GM21528 (cell line): ENCODE measurements at regions not wholly inside any gene's neighbourhood (a gene's known extent, or its start where the extent isn't known, plus 50 kb on each side); places are given as distances from the start of the nearest gene placed in this dataset.

ENCODE experiments used
- ATAC-seq: cut with Tn5 transposase; IDR thresholded peaks from one replicate; pipeline ENCODE4 v1.9.1; 2021; ENCODE audit warnings: mild to moderate bottlenecking, moderate library complexity; ENCODE audit not compliant: unreplicated experiment, low FRiP score

DNA sequence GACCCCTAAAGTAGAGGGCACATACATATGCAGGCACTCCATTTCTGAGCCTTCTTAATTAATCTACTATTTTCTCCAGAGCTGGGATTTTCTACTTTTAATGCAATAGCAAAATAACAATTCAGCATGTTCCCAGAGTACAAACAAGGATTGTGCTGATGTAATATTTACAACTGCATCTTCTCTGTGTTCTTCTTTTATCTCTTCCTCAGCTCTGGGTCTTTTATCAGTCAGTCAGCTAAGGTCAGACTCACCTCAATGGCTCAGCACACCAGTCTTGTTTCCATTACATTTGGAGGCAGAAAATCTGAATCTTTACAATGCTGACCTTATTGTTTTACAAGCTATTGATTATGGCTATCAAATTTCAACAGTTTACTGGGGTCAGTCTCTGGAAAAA, 323.3 kb upstream of the NR5A2 start:
- ATAC-seq: no peak

- no peak for ATAC-seq
Observed at GRCh38 chr1:199705825-199706224, 321.7 kb upstream of the NR5A2 start.

- no peak for ATAC-seq
Observed at GRCh38 chr1:199706826-199707606, 320.5 kb upstream of the NR5A2 start.

DNA sequence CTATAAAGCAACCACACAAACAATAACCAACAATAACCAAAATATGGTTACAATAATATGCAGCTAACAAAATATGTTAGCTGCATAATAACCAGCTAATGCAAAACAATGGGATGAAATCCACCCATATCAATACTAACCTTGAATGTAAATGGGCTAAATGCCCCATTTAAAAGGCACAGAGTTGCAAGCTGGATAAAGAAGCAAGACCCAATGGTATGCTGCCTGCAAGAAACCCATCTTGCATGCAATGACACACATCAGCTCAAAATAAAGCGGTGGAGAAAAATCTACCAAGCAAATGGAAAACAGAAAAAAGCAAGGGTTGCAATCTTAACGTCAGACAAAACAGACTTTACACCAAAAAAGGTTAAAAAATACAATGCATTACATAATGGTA, 316.5 kb upstream of the NR5A2 start:
- no peak for ATAC-seq

GRCh38 chr1:199716729-199717128, 310.8 kb upstream of the NR5A2 start:
- no peak for ATAC-seq

- no peak for ATAC-seq
Observed at GRCh38 chr1:199719156-199719842, 308.2 kb upstream of the NR5A2 start.

GRCh38 chr1:199720496-199720895, 307.0 kb upstream of the NR5A2 start:
- ATAC-seq: no peak

DNA sequence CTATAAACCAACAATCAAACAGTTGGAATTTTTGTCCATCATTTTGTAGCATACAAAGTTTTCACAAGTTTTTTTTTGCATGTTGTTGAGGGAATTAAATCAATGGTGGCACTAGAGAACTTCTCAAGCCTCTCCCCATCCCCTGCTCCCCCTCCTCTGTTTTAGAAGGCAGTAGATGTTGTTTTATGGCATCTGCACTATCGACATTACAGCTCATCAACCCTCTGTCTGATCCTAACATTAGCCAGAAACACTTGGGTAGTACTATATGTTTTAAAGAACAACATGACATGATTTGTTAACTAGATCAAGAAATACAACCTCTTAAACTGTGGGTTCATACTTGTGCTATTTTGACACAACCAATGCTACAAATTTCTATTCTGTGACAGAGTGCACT, 306.5 kb upstream of the NR5A2 start:
- ATAC-seq: no peak

DNA sequence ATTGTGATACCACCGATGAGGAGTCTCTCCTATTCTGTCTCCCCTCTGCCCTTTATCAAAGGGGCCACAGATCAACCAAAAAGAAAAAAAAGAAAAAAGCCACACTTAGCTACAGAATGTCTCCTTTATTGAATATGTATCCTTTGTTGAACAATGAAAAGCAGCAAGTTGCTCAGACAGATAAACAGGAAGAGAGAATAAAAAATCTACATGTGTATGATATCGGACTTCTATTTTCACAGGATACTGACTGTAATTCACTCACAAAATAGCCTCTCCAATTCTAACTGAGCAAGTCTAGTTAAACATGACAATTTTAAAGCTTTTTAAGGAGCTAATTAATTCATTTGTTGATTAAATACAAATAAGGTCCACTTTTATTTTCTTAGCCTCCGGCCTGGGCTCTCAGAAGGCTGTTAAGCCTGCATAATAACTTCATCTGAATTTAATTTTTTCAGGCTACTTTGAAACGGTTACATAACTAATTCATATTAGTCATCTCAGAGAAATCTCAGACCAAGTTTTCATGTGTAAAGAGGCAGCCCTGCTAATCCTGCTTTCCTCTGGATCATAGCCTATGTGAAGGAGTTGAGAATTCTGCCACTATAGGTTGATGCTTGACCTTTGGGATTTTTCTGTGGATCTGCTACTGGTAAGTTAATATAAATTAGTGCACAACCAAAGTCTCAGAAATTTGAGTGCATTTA, 304.1 kb upstream of the NR5A2 start:
- ATAC-seq: no peak

DNA sequence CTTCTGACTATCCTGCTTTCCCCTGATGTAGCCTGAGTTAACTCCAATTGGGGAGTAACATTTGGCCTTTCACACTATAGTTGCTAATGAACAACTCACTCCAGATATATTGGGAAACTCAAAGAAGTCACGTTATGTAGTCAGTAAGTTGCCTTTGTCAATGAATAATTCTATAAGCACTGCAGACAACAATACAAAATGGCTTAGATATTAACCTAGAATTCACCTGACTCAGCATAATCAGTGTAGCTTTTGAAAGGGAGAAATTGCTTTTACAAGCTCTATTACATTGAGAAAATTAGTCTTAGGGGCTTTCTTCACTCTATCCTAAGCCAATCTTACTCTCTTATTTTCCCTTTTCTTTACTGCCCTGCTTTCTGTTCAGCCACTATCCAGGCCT, 303.5 kb upstream of the NR5A2 start:
- ATAC-seq: no peak

DNA sequence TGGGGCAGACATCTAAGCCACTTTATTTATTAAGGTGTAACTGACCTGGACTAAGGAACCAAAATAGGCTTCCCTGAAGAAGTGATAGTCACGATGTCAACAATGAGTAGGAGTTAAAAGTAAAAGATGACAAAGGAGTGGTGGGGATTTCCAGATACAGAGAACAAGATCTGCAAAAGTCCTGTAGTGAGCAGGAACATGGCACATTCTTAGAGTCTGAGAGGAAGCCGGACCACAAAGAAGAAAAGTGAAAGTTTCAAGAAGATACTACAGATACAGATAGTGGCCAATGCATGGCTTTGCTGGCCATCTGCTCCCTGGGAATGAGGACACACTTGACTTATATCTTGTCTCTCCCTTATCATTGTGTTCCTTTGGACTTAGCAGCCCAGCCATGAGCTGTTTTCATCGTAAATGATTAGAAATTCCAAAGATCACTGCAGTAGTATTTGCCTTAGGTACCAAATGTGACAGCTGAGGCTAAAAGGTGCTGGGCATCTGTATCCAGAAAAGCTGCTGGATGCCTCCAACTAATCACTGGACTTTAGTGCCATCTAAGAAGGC, 302.4 kb upstream of the NR5A2 start:
- ATAC-seq: peak; percentile 50

DNA sequence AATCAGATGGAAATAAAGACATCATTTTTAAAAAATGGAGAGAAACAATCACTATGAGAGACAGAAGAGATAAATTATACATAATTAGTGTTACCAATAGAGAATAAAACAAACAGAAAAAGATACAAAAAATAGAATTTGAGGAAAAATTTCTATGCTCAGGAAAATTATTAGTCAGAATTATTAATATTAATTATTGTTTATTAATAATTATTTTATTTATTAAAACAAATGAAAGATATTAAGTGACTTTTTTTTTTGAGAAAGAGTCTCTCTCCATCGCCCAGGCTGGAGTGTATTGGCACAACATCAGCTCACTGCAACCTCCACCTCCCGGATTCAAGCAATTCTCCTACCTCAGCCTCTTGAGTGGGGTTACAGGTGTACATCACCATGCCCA, 299.8 kb upstream of the NR5A2 start:
- no peak for ATAC-seq

GRCh38 chr1:199728345-199728744, 299.2 kb upstream of the NR5A2 start:
- no peak for ATAC-seq

DNA sequence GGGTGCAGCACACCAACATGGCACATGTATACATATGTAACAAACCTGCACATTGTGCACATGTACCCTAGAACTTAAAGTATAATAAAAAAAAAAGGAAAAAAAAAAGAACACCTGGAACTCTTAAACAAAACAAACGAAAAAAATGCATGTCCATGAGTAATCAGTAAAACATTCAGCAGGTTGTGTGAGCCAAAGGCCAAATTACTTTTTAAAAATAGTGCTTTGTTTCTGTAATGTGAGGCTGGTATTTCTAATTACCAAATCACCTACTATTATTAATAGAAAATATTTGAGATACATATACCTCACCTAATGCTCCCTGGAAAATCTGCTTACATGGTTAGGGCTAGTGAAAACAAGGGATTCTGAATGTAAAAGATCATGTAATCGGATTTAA, 294.4 kb upstream of the NR5A2 start:
- ATAC-seq: no peak

GRCh38 chr1:199734186-199734585, 293.3 kb upstream of the NR5A2 start:
- ATAC-seq: no peak

- ATAC-seq: no peak
Observed at GRCh38 chr1:199735660-199736059, 291.9 kb upstream of the NR5A2 start.

GRCh38 chr1:199736646-199737045, 290.9 kb upstream of the NR5A2 start:
- no peak for ATAC-seq

- ATAC-seq: no peak
Observed at GRCh38 chr1:199741586-199741985, 285.9 kb upstream of the NR5A2 start.

- ATAC-seq: no peak
Observed at GRCh38 chr1:199742547-199742946, 285.0 kb upstream of the NR5A2 start.

DNA sequence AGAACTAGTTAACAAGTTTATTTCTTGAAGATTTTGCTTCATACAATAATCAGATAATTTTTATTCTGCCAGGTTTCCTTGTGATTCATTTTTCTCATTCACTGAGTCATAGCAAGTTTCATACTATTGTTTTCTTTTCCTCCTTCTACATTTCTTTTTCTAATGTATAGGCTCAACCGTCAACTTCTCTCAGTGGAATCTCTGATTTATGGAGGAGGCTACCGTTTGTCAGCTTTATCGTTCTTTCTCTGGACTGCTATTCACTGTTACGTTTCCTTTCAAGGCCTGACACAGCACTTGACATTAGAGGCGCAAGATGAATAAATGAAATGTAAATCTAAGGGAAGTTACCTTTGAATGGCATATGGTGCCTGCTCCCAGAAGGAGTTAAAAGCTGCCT, 284.3 kb upstream of the NR5A2 start:
- ATAC-seq: no peak

DNA sequence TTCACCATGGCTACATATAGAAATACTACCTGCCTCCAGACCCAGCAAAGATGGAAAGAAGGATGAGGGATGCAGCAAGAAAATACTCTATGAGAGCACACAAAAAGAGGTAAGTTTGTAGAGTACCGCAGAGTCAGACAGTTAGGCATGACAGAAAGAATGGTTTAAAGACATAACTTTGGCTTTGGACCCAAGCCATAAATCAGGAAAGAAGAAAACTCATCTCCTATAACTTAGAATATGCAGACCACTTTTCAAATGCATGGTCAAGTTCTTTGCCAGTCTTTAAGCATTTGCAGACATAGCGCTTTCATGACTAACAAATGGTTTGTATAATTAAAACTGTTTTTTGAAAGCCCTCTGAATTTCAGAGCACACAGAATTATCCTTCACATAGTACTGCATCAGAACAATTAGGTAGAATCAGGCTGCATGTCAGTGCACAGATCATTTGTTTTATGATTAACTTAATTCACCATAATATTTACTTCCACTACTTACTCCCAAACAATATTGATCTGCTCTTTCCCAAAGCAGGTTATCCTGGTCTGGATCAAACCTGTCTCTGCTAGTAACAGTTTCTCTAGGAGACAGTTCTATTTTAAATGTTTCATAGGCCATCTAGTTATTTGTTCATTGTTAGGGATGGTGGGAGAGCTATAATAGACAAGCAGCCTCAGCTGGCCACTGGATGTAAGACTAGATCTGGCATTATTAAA, 280.7 kb upstream of the NR5A2 start:
- no peak for ATAC-seq
